T-helper 17 cell (primary cell): ENCODE measurements at regions not wholly inside any gene's neighbourhood (a gene's known extent, or its start where the extent isn't known, plus 50 kb on each side); places are given as distances from the start of the nearest gene placed in this dataset.

Experiments used
- ATAC-seq: fragments of 150-1000 bp; cut with Tn5 transposase; 2 replicates; pipeline ENCODE4 v1.10.0; 2021; ENCODE audit warnings: mild to moderate bottlenecking, moderate library complexity
- DNase-seq, 3 donors: peaks; one replicate each; pipeline versions ENCODE4 v3.0.0 to v3.0.0-alpha.2; 2020 to 2021
- H3K9me3 ChIP-seq: one replicate; pipeline ENCODE4 v1.7.0; 2013; ENCODE audit warnings: low read length, mild to moderate bottlenecking; ENCODE audit not compliant: control insufficient read depth, poor library complexity, severe bottlenecking
- H3K27ac Mint-ChIP-seq: one replicate; pipeline ENCODE4 v1.8.0; 2022; ENCODE audit warnings: mild to moderate bottlenecking, moderate library complexity, mixed read lengths
- H3K27me3 Mint-ChIP-seq: one replicate; pipeline ENCODE4 v1.8.0; 2022; ENCODE audit warnings: mixed read lengths
- H3K36me3 Mint-ChIP-seq: one replicate; pipeline ENCODE4 v1.8.0; 2022; ENCODE audit warnings: low read depth, mixed read lengths
- H3K4me1 Mint-ChIP-seq: one replicate; pipeline ENCODE4 v1.8.0; 2022; ENCODE audit warnings: mild to moderate bottlenecking, mixed read lengths
- H3K4me3 Mint-ChIP-seq: one replicate; pipeline ENCODE4 v1.8.0; 2022; ENCODE audit warnings: mild to moderate bottlenecking, moderate library complexity, mixed read lengths

DNA sequence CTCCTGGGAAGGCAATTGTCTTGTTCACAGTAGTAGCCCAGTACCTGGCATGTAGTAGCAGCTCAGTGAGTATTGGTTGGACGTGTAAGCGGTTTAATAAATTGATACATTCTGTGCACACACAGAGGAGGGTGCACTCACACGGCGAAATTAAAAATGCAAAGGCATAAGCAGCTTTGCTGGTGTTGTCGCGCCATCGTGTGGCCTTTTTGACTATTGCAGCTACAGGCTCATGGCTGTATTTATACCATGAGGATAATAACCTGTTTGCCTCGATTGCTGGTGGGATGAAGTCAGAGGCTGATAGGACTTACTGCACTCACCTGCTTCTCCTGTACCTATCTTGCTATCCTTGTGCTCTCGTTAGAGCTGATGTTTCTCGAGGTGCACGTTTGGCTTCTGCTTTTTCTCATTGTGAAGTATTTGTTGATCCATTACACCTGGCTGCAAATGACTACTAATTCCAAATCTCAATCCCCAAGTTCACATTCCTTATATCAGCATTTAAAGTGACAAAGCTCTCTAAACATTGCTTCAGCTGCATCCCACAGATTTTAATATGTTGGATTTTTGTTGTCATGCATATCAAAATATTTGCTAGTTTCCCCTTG lies 61.5 kb downstream of the TBXT start:
- DNase-seq (peak; percentile 18 to 21 (median 20)), ATAC-seq (no peak)
- peaks cover 3% of the 10 kb centered on the region for H3K4me1 Mint-ChIP-seq
- no peaks in the 10 kb centered on the region for H3K9me3 ChIP-seq
- H3K27me3 Mint-ChIP-seq = peaks cover 15% of the 10 kb centered on the region
- H3K27ac Mint-ChIP-seq = no peak overlapping the region
- H3K4me3 Mint-ChIP-seq = no peak overlapping the region
- no peaks in the 10 kb centered on the region for H3K36me3 Mint-ChIP-seq

DNA sequence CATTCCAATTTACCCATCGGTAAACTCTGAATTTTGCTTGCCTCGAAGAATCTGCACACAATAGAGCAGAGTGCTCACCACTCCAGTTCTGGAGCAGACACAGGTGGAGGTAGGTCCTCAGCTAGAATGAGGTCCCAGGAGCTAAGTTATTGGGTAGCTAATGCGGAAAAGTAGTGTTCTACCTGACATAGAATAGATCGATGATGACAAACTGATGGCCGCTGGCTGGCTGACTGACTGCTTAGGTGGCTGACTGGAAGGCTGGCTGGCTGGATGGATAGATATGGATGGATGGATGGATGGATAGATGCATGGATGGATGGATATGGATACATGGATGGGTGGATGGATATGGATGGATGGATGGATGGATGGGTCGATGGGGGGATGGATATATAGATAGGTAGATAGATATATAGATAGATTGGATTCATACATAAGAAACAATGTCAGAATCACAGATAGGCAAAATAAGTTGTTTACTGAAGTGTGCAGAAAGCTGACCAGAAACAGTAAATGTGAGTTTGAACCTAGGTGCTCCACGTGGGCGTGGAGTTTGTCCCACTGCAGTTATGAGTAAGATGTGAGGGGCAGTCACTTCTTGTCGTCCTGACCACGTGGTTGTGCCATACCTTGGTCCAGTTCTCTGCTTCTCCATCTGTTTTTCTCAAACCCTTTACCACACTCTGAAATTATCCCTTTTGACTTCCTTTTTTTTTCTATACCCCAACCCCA lies 62.1 kb downstream of the TBXT start:
- no peak for ATAC-seq
- no peaks in the 10 kb centered on the region for H3K36me3 Mint-ChIP-seq
- H3K4me3 Mint-ChIP-seq = no peak overlapping the region
- no peak for DNase-seq
- no peak overlapping the region for H3K27ac Mint-ChIP-seq
- peaks cover 3% of the 10 kb centered on the region for H3K4me1 Mint-ChIP-seq
- peaks cover 12% of the 10 kb centered on the region for H3K27me3 Mint-ChIP-seq
- H3K9me3 ChIP-seq = no peaks in the 10 kb centered on the region

DNA sequence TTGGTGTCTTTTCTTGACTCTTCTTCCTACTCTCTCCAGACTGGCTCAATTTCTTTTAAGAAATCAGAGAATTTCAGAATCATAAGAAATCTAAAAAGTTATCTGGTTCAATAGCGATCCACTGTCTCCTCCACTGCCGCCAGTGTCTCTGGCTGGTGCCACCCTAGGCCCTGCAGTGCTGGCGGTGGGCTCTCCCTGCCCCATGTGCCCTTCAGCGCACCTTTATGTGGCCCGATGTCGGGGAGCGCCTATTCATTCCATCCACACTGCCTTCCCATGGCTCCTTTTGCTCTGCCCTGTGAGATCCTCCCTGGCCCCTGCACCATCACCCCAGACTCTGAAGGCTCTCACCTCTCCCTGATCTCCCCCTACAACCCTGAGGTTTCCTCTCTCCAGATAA lies 62.8 kb downstream of the TBXT start:
- no peak for DNase-seq
- H3K36me3 Mint-ChIP-seq = no peaks in the 10 kb centered on the region

GRCh38 chr6:166104107-166104506 lies 63.5 kb downstream of the TBXT start:
- Mint-ChIP-seq H3K27me3 (peaks cover 3% of the 10 kb centered on the region), H3K36me3 (no peaks in the 10 kb centered on the region), H3K4me3 (no peak overlapping the region), H3K4me1 (peaks cover 3% of the 10 kb centered on the region), H3K27ac (no peak overlapping the region)
- no peak for ATAC-seq
- no peak for DNase-seq
- no peaks in the 10 kb centered on the region for H3K9me3 ChIP-seq

More for the DNA sequence above, 62.8 kb downstream of the TBXT start:
- Mint-ChIP-seq H3K4me3 (no peak overlapping the region), H3K27me3 (peaks cover 7% of the 10 kb centered on the region), H3K27ac (no peak overlapping the region), H3K4me1 (peaks cover 3% of the 10 kb centered on the region)
- no peaks in the 10 kb centered on the region for H3K9me3 ChIP-seq
- ATAC-seq = no peak

- no peak for DNase-seq
- Mint-ChIP-seq H3K27ac (no peak overlapping the region), H3K36me3 (no peaks in the 10 kb centered on the region), H3K27me3 (peaks cover 5% of the 10 kb centered on the region), H3K4me1 (peaks cover 3% of the 10 kb centered on the region), H3K4me3 (no peak overlapping the region)
- no peaks in the 10 kb centered on the region for H3K9me3 ChIP-seq
- ATAC-seq = no peak
Measured at GRCh38 chr6:166101819-166102419, 65.7 kb downstream of the TBXT start.

DNA sequence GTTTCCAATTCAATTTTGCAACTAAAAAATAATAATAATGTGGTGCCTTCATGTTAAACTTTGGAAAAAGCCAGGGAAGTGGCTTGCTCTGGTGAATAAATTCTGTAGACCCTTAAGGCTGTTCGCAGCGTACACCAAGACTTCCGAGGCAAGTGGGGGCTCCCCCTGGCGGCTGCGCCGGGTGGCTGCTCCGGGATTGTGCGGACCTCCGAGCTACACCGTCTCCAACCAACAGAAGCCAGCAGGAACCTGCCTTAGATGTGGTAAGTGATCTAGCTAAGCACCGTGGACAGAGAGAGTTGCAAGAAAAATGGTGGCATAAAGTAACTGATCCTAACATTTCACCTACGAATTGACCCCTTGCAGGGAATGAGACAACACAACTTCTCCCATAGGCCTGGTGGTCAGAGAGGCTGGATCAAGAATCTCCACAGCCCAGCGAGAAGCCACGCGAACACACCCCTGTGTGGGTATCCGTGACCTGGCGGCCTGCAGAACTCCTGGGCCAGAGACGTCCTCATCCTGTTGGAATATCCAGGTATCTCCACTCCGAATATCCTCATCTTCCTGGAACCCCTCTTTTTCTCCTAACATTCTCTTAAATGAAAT lies 69.6 kb downstream of the TBXT start:
- Mint-ChIP-seq H3K36me3 (no peaks in the 10 kb centered on the region), H3K4me1 (no peaks in the 10 kb centered on the region), H3K27me3 (peaks cover 20% of the 10 kb centered on the region), H3K27ac (no peak overlapping the region), H3K4me3 (no peak overlapping the region)
- no peak for ATAC-seq
- H3K9me3 ChIP-seq = no peaks in the 10 kb centered on the region
- no peak for DNase-seq

- H3K4me3 Mint-ChIP-seq = no peak overlapping the region
- ATAC-seq = no peak
- no peaks in the 10 kb centered on the region for H3K36me3 Mint-ChIP-seq
- H3K27ac Mint-ChIP-seq = no peak overlapping the region
- H3K4me1 Mint-ChIP-seq = no peaks in the 10 kb centered on the region
- H3K9me3 ChIP-seq = no peaks in the 10 kb centered on the region
- H3K27me3 Mint-ChIP-seq = no peaks in the 10 kb centered on the region
- no peak for DNase-seq
Measured at GRCh38 chr6:166087852-166088251, 79.8 kb downstream of the TBXT start.

- H3K9me3 ChIP-seq = no peaks in the 10 kb centered on the region
- ATAC-seq = no peak
- H3K4me1 Mint-ChIP-seq = no peaks in the 10 kb centered on the region
- no peak overlapping the region for H3K27ac Mint-ChIP-seq
- no peak for DNase-seq
- H3K27me3 Mint-ChIP-seq = no peaks in the 10 kb centered on the region
- H3K36me3 Mint-ChIP-seq = no peaks in the 10 kb centered on the region
- no peak overlapping the region for H3K4me3 Mint-ChIP-seq
Measured at GRCh38 chr6:166087246-166087645, 80.4 kb downstream of the TBXT start.

GRCh38 chr6:166085500-166085899 lies 82.2 kb downstream of the TBXT start:
- H3K9me3 ChIP-seq = no peaks in the 10 kb centered on the region
- Mint-ChIP-seq H3K27ac (no peak overlapping the region), H3K27me3 (peaks cover 3% of the 10 kb centered on the region), H3K36me3 (no peaks in the 10 kb centered on the region), H3K4me1 (no peaks in the 10 kb centered on the region), H3K4me3 (no peak overlapping the region)
- no peak for ATAC-seq
- no peak for DNase-seq

DNA sequence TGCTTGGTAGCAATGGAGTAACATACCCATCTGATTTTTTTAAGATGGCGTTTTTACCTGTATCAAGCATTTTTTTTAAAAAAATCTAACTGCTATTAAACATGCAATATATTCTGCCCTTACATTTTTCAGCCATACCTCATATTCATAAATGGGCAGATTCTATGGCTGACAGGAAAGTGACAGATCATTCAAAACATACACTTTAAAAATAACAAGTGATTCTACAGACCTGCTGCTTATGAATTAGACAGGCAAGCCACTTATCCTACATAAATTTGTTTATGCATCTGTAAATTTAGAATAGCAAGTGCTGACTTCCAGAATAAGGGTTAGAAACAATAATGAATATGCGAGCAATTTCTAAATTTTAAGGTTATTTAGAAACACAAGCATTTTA lies 82.7 kb downstream of the TBXT start:
- Mint-ChIP-seq H3K4me1 (no peaks in the 10 kb centered on the region), H3K4me3 (no peak overlapping the region), H3K36me3 (no peaks in the 10 kb centered on the region), H3K27me3 (peaks cover 4% of the 10 kb centered on the region), H3K27ac (no peak overlapping the region)
- ATAC-seq (no peak), DNase-seq (no peak)
- no peaks in the 10 kb centered on the region for H3K9me3 ChIP-seq

DNA sequence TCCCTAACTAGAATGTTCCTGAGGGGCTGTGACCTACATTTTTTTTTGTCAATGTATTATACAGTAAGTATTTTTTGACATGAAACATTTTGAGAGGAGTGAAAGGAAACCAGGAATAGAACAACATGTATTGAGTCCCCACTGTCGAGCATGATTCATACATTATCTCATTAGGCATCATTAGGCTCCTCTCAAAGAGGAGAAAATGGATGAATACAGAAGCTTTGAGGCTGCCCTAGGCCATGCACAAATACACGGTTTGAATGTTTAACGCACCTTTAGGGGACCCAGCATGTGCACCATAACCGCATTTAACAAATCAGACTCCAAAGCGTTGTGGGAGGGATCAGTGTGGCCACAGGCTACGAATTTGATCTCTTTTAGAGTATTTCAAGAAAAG lies 87.8 kb downstream of the TBXT start:
- ATAC-seq (no peak), DNase-seq (no peak)
- H3K27ac Mint-ChIP-seq = no peak overlapping the region
- H3K36me3 Mint-ChIP-seq = no peaks in the 10 kb centered on the region
- H3K9me3 ChIP-seq = no peaks in the 10 kb centered on the region
- H3K4me1 Mint-ChIP-seq = no peaks in the 10 kb centered on the region
- peaks cover 27% of the 10 kb centered on the region for H3K27me3 Mint-ChIP-seq
- no peak overlapping the region for H3K4me3 Mint-ChIP-seq

DNA sequence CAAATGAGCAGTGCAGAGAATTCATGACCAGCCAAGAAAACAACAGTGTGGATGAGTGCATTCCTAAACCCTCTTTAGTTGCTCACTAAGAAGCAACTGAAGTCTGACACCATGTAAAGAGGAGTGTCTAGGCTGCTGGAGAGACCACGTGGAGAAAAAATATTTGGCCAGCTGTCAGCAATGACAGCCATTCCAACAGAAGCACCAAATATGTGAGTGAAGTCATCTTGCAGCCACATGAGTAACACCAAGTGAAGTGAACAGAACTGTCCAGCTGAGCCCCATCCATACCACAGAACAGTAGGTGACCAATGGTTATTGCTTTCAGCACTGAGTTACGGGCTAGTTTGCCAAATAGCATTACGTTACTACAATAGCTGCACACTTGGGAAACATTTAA lies 89.4 kb downstream of the TBXT start:
- H3K4me3 Mint-ChIP-seq = no peak overlapping the region

GRCh38 chr6:166076625-166077024 lies 91.0 kb downstream of the TBXT start:
- no peaks in the 10 kb centered on the region for H3K36me3 Mint-ChIP-seq
- H3K4me1 Mint-ChIP-seq = no peaks in the 10 kb centered on the region
- DNase-seq (no peak), ATAC-seq (no peak)
- H3K4me3 Mint-ChIP-seq = no peak overlapping the region
- H3K27me3 Mint-ChIP-seq = peaks cover 27% of the 10 kb centered on the region
- no peaks in the 10 kb centered on the region for H3K9me3 ChIP-seq
- H3K27ac Mint-ChIP-seq = no peak overlapping the region

More for the DNA sequence above, 89.4 kb downstream of the TBXT start:
- no peak overlapping the region for H3K27ac Mint-ChIP-seq
- DNase-seq = no peak
- no peaks in the 10 kb centered on the region for H3K36me3 Mint-ChIP-seq
- no peak for ATAC-seq
- peaks cover 27% of the 10 kb centered on the region for H3K27me3 Mint-ChIP-seq
- no peaks in the 10 kb centered on the region for H3K9me3 ChIP-seq
- no peaks in the 10 kb centered on the region for H3K4me1 Mint-ChIP-seq
